LNCAP (cell line): ENCODE measurements at regions not wholly inside any gene's neighbourhood (a gene's known extent, or its start where the extent isn't known, plus 50 kb on each side); places are given as distances from the start of the nearest gene placed in this dataset.

Experiments
- CTCF ChIP-seq: fragments of 450-650 bp; IDR thresholded peaks from 2 replicates; pipeline ENCODE4 v1.5.1; 2017; ENCODE audit warnings: mild to moderate bottlenecking

GRCh38 chrX:98380106-98380505, 1496.4 kb downstream of the RPA4 start:
- no peak for TF ChIP-seq CTCF

- no peak for TF ChIP-seq CTCF
These were observed 1496.8 kb downstream of the RPA4 start for GRCh38 chrX:98380556-98380955.

GRCh38 chrX:98398542-98398941, 1514.8 kb downstream of the RPA4 start:
- no peak for TF ChIP-seq CTCF

- TF ChIP-seq CTCF: no peak
These were observed 1521.7 kb downstream of the RPA4 start for GRCh38 chrX:98405376-98405775.

- no peak for TF ChIP-seq CTCF
These were observed 1523.9 kb downstream of the RPA4 start for GRCh38 chrX:98407584-98407983.

- TF ChIP-seq CTCF: no peak
These were observed 1526.2 kb downstream of the RPA4 start for GRCh38 chrX:98409867-98410266.

- TF ChIP-seq CTCF: no peak
These were observed 1528.3 kb downstream of the RPA4 start for GRCh38 chrX:98412058-98412457.

- no peak for TF ChIP-seq CTCF
These were observed 1538.8 kb downstream of the RPA4 start for GRCh38 chrX:98422536-98422935.
